ENCODE measurements at regions not wholly inside any gene's neighbourhood (a gene's known extent, or its start where the extent isn't known, plus 50 kb on each side); places are given as distances from the start of the nearest gene placed in this dataset.

GRCh38 chr2:221195829-221196228 is 376.3 kb downstream of the EPHA4 start:
- Histone ChIP-seq H2BK15ac (ENCODE audit: low read length) (no peak overlapping the region), H3K18ac (ENCODE audit: low read length) (no peak overlapping the region), H2BK120ac (ENCODE audit: low read depth, low read length) (no peak overlapping the region), H3K36me3 (replicated peaks in 1 of 2; ENCODE audit: control insufficient read depth in 2 of 2, insufficient read depth in 2 of 2, low read length in 2 of 2) (no peaks in the 10 kb centered on the region), H3K27ac (replicated peaks; ENCODE audit: low read length) (no peak overlapping the region), H3K9me3 (replicated peaks in 1 of 2; ENCODE audit: control insufficient read depth in 2 of 2, insufficient read depth in 1 of 2, low read depth in 1 of 2, low read length in 2 of 2) (no peaks in the 10 kb centered on the region), H3K4me1 (ENCODE audit: control insufficient read depth in 2 of 2, insufficient read depth in 1 of 2, low read depth in 1 of 2, low read length in 2 of 2) (no peaks in the 10 kb centered on the region), H2BK5ac (ENCODE audit: low read length) (no peak overlapping the region), H3K27me3 (ENCODE audit: control insufficient read depth in 3 of 3, insufficient read depth in 3 of 3, low read depth in 1 of 3, low read length in 3 of 3) (no peaks in the 10 kb centered on the region), H2BK12ac (ENCODE audit: low read length) (no peak overlapping the region), H4K8ac (ENCODE audit: low read depth, low read length) (no peak overlapping the region), H3K14ac (ENCODE audit: low read length) (no peak overlapping the region), H3K79me1 (ENCODE audit: low read depth, low read length) (no peaks in the 10 kb centered on the region), H3K23ac (ENCODE audit: low read depth, low read length, poor library complexity) (no peak overlapping the region), H4K91ac (ENCODE audit: low read depth, low read length, poor library complexity) (no peak overlapping the region), H2AFZ (ENCODE audit: low read length) (no peak overlapping the region), H2AK5ac (ENCODE audit: low read depth, low read length) (no peak overlapping the region), H3K4me3 (ENCODE audit: low read length in 2 of 2) (no peak overlapping the region), H3K9ac (ENCODE audit: low read depth, low read length, poor library complexity) (no peak overlapping the region), H3K4me2 (ENCODE audit: insufficient read depth, low read length, poor library complexity, severe bottlenecking) (no peak overlapping the region), H3K4ac (ENCODE audit: low read length) (no peak overlapping the region)
- DNase-seq (ENCODE audit: low spot score) = no peak
- no CpG with 5 or more reads among the region's 1 CpG for WGBS, 2 donors (ENCODE audit: extremely low coverage in 2 of 2, insufficient read length in 2 of 2, insufficient replicate concordance in 1 of 2)

GRCh38 chr2:221197225-221197856 is 374.8 kb downstream of the EPHA4 start:
- Histone ChIP-seq H3K9me3 (replicated peaks in 1 of 2; ENCODE audit: control insufficient read depth in 2 of 2, insufficient read depth in 1 of 2, low read depth in 1 of 2, low read length in 2 of 2) (no peaks in the 10 kb centered on the region), H3K27me3 (ENCODE audit: control insufficient read depth in 3 of 3, insufficient read depth in 3 of 3, low read depth in 1 of 3, low read length in 3 of 3) (no peaks in the 10 kb centered on the region), H3K18ac (ENCODE audit: low read length) (no peak overlapping the region), H4K8ac (ENCODE audit: low read depth, low read length) (no peak overlapping the region), H3K4ac (ENCODE audit: low read length) (no peak overlapping the region), H2BK15ac (ENCODE audit: low read length) (no peak overlapping the region), H3K14ac (ENCODE audit: low read length) (no peak overlapping the region), H2BK5ac (ENCODE audit: low read length) (no peak overlapping the region), H2AK5ac (ENCODE audit: low read depth, low read length) (no peak overlapping the region), H2AFZ (ENCODE audit: low read length) (no peak overlapping the region), H3K23ac (ENCODE audit: low read depth, low read length, poor library complexity) (no peak overlapping the region), H3K36me3 (replicated peaks in 1 of 2; ENCODE audit: control insufficient read depth in 2 of 2, insufficient read depth in 2 of 2, low read length in 2 of 2) (no peaks in the 10 kb centered on the region), H3K4me1 (ENCODE audit: control insufficient read depth in 2 of 2, insufficient read depth in 1 of 2, low read depth in 1 of 2, low read length in 2 of 2) (no peaks in the 10 kb centered on the region), H2BK12ac (ENCODE audit: low read length) (no peak overlapping the region), H2BK120ac (ENCODE audit: low read depth, low read length) (no peak overlapping the region), H3K4me2 (ENCODE audit: insufficient read depth, low read length, poor library complexity, severe bottlenecking) (no peak overlapping the region), H3K4me3 (ENCODE audit: low read length in 2 of 2) (no peak overlapping the region), H3K79me1 (ENCODE audit: low read depth, low read length) (no peaks in the 10 kb centered on the region), H3K27ac (replicated peaks; ENCODE audit: low read length) (no peak overlapping the region), H4K91ac (ENCODE audit: low read depth, low read length, poor library complexity) (no peak overlapping the region), H3K9ac (ENCODE audit: low read depth, low read length, poor library complexity) (no peak overlapping the region)
- no CpG with 5 or more reads among the region's 4 CpGs for WGBS, 2 donors (ENCODE audit: extremely low coverage in 2 of 2, insufficient read length in 2 of 2, insufficient replicate concordance in 1 of 2)
- no peak for DNase-seq (ENCODE audit: low spot score)

GRCh38 chr2:221198309-221198708 is 373.8 kb downstream of the EPHA4 start:
- no peaks in the 10 kb centered on the region for H3K9me3 ChIP-seq (replicated peaks in 1 of 2; ENCODE audit: control insufficient read depth in 2 of 2, insufficient read depth in 1 of 2, low read depth in 1 of 2, low read length in 2 of 2)
- no peak overlapping the region for H3K4ac ChIP-seq (ENCODE audit: low read length)
- H3K9ac ChIP-seq (ENCODE audit: low read depth, low read length, poor library complexity) = no peak overlapping the region
- no peak overlapping the region for H3K23ac ChIP-seq (ENCODE audit: low read depth, low read length, poor library complexity)
- no peak overlapping the region for H4K91ac ChIP-seq (ENCODE audit: low read depth, low read length, poor library complexity)
- H3K18ac ChIP-seq (ENCODE audit: low read length) = no peak overlapping the region
- no peak overlapping the region for H2AK5ac ChIP-seq (ENCODE audit: low read depth, low read length)
- no peak for DNase-seq (ENCODE audit: low spot score)
- no peaks in the 10 kb centered on the region for H3K36me3 ChIP-seq (replicated peaks in 1 of 2; ENCODE audit: control insufficient read depth in 2 of 2, insufficient read depth in 2 of 2, low read length in 2 of 2)
- no peaks in the 10 kb centered on the region for H3K27me3 ChIP-seq (ENCODE audit: control insufficient read depth in 3 of 3, insufficient read depth in 3 of 3, low read depth in 1 of 3, low read length in 3 of 3)
- H2BK120ac ChIP-seq (ENCODE audit: low read depth, low read length) = no peak overlapping the region
- no peak overlapping the region for H2BK15ac ChIP-seq (ENCODE audit: low read length)
- no peak overlapping the region for H2BK12ac ChIP-seq (ENCODE audit: low read length)
- H3K4me1 ChIP-seq (ENCODE audit: control insufficient read depth in 2 of 2, insufficient read depth in 1 of 2, low read depth in 1 of 2, low read length in 2 of 2) = no peaks in the 10 kb centered on the region
- no peak overlapping the region for H4K8ac ChIP-seq (ENCODE audit: low read depth, low read length)
- no peaks in the 10 kb centered on the region for H3K79me1 ChIP-seq (ENCODE audit: low read depth, low read length)
- H3K4me3 ChIP-seq (ENCODE audit: low read length in 2 of 2) = no peak overlapping the region
- no peak overlapping the region for H2AFZ ChIP-seq (ENCODE audit: low read length)
- H3K14ac ChIP-seq (ENCODE audit: low read length) = no peak overlapping the region
- H2BK5ac ChIP-seq (ENCODE audit: low read length) = no peak overlapping the region
- H3K4me2 ChIP-seq (ENCODE audit: insufficient read depth, low read length, poor library complexity, severe bottlenecking) = no peak overlapping the region
- no peak overlapping the region for H3K27ac ChIP-seq (replicated peaks; ENCODE audit: low read length)

GRCh38 chr2:221200184-221200839 is 371.8 kb downstream of the EPHA4 start:
- H3K36me3 ChIP-seq (replicated peaks in 1 of 2; ENCODE audit: control insufficient read depth in 2 of 2, insufficient read depth in 2 of 2, low read length in 2 of 2) = no peaks in the 10 kb centered on the region
- no peaks in the 10 kb centered on the region for H3K4me1 ChIP-seq (ENCODE audit: control insufficient read depth in 2 of 2, insufficient read depth in 1 of 2, low read depth in 1 of 2, low read length in 2 of 2)
- no peak overlapping the region for H3K4me3 ChIP-seq (ENCODE audit: low read length in 2 of 2)
- H2BK5ac ChIP-seq (ENCODE audit: low read length) = no peak overlapping the region
- H4K8ac ChIP-seq (ENCODE audit: low read depth, low read length) = no peak overlapping the region
- H3K9ac ChIP-seq (ENCODE audit: low read depth, low read length, poor library complexity) = no peak overlapping the region
- H2BK12ac ChIP-seq (ENCODE audit: low read length) = no peak overlapping the region
- H3K27ac ChIP-seq (replicated peaks; ENCODE audit: low read length) = no peak overlapping the region
- no peak overlapping the region for H2BK15ac ChIP-seq (ENCODE audit: low read length)
- no peak overlapping the region for H2AFZ ChIP-seq (ENCODE audit: low read length)
- H3K4me2 ChIP-seq (ENCODE audit: insufficient read depth, low read length, poor library complexity, severe bottlenecking) = no peak overlapping the region
- no peak overlapping the region for H3K4ac ChIP-seq (ENCODE audit: low read length)
- H3K27me3 ChIP-seq (ENCODE audit: control insufficient read depth in 3 of 3, insufficient read depth in 3 of 3, low read depth in 1 of 3, low read length in 3 of 3) = no peaks in the 10 kb centered on the region
- H3K14ac ChIP-seq (ENCODE audit: low read length) = no peak overlapping the region
- no CpG with 5 or more reads among the region's 3 CpGs for WGBS, 2 donors (ENCODE audit: extremely low coverage in 2 of 2, insufficient read length in 2 of 2, insufficient replicate concordance in 1 of 2)
- no peaks in the 10 kb centered on the region for H3K79me1 ChIP-seq (ENCODE audit: low read depth, low read length)
- H2BK120ac ChIP-seq (ENCODE audit: low read depth, low read length) = no peak overlapping the region
- no peak overlapping the region for H3K23ac ChIP-seq (ENCODE audit: low read depth, low read length, poor library complexity)
- no peak overlapping the region for H3K18ac ChIP-seq (ENCODE audit: low read length)
- no peak overlapping the region for H4K91ac ChIP-seq (ENCODE audit: low read depth, low read length, poor library complexity)
- DNase-seq (ENCODE audit: low spot score) = no peak
- H3K9me3 ChIP-seq (replicated peaks in 1 of 2; ENCODE audit: control insufficient read depth in 2 of 2, insufficient read depth in 1 of 2, low read depth in 1 of 2, low read length in 2 of 2) = no peaks in the 10 kb centered on the region
- no peak overlapping the region for H2AK5ac ChIP-seq (ENCODE audit: low read depth, low read length)

Data from neuronal stem cell (in vitro differentiated cells).